ENCODE measurements at regions not wholly inside any gene's neighbourhood (a gene's known extent, or its start where the extent isn't known, plus 50 kb on each side); places are given as distances from the start of the nearest gene placed in this dataset.

- TF ChIP-seq POLR2A (IDR thresholded peaks at IDR 0.05) (no peak), CTCF (IDR thresholded peaks at IDR 0.05) (no peak), EP300 (IDR thresholded peaks at IDR 0.05) (no peak)
These were observed 594.7 kb upstream of the CCNG1 start for GRCh38 chr5:162842727-162843126.
